GM11168 (cell line): ENCODE measurements at regions not wholly inside any gene's neighbourhood (a gene's known extent, or its start where the extent isn't known, plus 50 kb on each side); places are given as distances from the start of the nearest gene placed in this dataset.
"Not testable (repeated sequence)": the region's sequence is repeated elsewhere in the genome, so short reads cannot be mapped to it uniquely, and the experiment has no call there.

Experiments
- in situ Hi-C: fragments of 300-500 bp; cut with MboI; formaldehyde crosslinking; loops from one replicate; pipeline ENCODE4 v1.12.0; 2022; ENCODE audit warnings: low sequenced_read_pairs; ENCODE audit not compliant: unreplicated experiment

DNA sequence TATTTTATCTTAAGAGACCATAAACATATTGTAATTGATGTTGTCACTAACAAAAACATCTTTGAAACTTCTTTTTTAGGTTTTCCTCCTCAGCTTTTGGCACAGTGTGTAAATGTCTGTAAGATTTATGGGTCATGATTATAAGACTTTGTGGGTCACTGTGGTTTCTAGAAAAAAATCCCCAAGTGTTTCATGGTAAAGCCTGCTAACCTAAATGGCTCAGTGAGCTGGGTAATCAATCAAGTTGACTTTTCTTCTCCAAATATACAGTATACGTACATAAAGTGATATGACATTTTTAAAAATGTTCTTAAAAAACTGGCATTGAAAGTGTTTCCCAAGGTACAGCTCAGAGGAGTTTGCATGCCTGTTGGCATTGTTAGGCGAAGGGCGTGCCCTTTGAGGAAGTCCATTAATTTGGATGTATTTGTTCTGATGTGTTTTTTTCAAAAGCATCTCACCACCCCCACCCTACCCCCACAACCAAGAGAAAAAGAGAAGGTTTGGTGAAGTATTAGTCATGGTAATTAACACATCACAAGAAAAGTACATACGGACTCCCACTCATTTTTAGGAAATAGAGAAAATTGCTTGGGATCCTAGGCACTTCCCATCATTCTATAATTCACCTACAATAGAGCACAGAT lies 385.4 kb upstream of the LRRC3B start:
- in situ Hi-C loops, result no loop called here

DNA sequence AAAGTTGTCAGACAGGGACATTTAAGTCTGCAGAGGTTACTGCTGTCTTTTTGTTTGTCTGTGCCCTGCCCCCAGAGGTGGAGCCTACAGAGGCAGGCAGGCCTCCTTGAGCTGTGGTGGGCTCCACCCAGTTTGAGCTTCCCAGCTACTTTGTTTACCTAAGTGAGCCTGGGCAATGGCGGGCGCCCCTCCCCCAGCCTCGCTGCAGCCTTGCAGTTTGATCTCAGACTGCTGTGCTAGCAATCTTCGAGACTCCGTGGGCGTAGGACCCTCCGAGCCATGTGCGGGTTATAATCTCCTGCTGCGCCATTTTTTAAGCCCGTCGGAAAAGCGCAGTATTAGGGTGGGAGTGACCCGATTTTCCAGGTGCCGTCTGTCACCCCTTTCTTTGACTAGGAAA lies 378.0 kb upstream of the LRRC3B start:
- in situ Hi-C loops, result not testable (repeated sequence)

DNA sequence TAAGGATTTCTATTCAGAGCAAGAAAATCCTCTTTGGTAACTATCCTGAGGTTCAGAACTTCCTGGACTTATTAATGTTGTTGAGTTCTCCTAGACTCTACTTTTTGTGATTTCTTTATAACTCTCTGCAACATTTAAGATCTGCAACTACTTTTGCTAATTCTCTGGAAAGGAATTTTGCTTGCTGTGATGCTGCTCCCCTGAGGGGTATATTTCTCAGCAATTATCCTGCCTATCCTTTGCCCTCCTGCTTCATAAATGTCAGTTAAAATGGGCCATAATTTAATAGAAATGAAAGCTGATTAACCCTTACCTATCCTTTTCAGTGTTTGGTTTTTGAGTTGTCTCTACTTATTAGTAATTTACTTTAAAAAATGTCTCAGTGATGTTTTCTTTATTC lies 377.3 kb upstream of the LRRC3B start:
- in situ Hi-C loops, result no loop called here

DNA sequence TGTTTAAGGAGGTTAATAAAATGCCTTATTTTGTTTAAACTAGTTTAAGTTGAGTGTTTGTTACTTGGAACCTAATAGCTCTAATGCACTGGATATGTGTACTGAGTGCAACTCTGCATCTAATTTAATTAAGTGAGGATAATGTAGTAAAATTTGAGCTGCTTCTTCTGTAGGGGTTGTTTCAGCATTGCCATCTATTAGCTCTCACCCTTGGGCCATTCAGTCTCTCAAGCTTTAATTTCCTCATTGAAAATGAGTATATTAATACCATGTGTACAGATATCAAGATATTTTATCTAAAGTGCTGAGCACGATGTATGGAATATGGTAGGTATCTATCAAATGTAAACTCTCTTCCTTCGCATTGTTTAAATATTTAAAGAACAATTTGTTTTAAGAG lies 375.7 kb upstream of the LRRC3B start:
- in situ Hi-C loops, result no loop called here

DNA sequence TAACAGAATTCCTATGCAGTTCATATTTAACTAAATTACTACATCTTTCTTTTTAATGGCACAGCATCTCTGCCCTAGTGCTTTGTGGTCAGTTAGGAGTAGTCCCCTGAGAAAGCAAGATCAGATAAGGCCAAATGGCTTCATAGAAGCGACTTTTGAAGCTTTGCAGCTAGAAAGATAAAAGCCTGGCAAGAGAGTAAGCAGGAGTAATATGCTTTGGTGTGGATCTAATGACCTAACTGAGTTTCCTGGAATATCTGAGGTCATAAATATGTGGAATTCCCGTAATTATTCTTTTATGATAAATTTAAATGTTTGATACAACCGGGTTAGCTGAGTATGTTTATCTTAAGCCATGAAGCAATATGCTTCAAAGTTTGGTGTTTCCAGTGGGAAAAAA lies 374.9 kb upstream of the LRRC3B start:
- in situ Hi-C loops, result no loop called here

DNA sequence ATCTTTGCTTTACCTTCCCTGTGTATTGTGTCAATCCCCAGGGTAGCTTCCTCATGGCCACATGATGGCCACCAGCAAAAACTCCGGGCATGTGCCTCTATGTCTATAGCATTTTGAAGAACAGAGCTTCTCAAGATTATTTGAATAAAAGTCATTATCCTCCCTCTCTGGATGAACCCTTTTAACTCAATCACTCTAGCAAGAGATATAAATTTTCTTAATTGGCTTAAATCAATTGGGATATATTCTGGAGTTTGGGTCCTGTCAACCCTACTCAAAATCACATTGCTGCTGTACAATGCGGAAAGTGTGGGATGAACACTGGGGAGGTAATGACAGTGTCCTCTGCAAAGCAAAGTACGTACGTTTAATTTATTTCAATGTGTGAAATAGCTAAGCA lies 370.6 kb upstream of the LRRC3B start:
- in situ Hi-C loops, result no loop called here

DNA sequence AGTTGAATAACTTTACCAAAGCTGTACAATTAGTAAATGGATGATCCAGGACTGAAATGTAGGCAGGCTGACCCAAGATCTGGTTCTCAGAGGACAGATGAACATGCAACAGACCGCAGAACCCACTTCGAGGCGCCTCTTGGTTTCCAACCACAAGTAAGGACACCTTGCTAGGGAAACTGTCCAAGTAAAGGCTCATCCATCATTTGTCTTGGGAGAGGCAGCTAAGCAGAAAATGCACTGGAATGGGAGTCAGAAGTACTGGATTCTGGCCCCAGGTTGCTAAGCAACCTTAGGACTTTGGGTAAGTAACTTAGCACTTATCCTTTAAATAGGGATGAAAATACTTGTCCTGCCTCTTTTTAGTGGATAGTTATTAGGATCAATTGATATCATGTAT lies 366.3 kb upstream of the LRRC3B start:
- in situ Hi-C loops, result no loop called here

DNA sequence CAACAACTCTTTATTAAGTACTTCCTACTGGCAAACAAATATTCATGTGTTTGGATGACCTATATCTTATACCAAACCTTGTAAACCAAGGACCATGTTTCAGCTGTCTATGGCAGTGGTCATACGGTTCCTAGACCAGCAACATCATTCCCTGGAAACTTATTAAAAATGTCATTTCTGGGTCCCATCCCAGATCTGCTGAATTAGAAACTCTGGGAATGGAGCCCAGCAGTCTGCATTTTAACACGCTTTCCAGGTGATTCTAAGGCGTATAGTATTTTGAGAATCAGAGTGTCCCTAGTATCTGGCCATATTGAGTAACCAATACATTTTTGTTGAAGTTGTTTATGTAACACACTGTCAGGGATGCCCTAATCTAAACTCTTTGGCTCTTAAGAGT lies 363.4 kb upstream of the LRRC3B start:
- in situ Hi-C loops, result no loop called here

DNA sequence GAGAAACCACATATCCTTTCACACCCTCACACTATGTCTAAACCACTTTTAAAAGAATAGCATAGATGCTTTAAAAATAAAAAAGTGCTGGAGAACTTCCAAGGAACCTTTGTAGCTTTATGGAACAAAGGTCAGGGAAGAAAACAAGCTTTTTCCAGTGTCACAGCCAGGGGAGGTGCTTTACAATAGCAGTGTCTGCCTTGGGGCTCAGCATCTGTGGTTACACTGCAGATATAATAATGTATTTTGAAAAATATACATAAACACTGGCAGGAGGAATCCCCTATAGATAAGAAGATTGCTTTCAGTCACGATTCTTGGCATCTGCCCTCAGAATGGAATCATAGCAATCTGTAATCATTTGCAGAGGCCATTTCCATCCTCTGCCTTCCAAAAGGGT lies 362.4 kb upstream of the LRRC3B start:
- in situ Hi-C loops, result no loop called here

DNA sequence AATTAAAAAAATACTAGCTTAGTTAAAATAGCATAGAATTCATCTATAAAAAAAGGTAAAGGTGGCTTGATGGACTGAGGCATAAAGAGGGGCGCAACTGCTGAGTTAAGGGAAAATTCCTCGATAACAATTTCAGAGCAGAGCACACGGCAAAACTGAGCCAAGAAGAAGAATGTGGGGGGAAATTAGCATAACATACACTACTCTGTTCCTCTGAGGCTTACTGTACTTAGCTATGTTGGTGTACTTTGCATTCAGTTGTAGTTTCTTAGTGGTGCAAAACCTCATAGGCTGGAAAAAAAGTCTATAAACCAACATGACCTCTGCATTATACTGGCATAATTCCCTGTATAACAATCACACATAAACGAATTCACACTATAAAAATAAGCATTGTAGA lies 357.9 kb upstream of the LRRC3B start:
- in situ Hi-C loops, result no loop called here

DNA sequence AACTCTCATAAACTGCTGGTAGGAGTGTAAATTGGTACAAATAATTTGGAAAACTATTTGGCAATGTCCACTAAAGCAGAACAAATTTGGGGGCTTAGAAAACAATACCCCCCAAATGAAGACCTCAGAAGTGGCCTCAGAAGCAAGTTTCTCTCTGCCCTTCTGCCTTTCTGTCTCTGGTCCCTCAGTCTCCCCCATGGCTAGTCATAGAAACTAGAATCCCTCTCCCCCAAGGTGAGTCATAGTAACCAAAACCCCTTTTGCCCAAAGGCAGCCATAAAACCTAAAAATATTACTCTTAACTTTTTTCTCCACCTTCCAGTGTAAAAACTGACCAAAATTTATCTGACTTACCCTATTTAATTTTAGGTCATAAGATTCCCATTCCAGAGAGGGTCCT lies 350.7 kb upstream of the LRRC3B start:
- in situ Hi-C loops, result no loop called here

DNA sequence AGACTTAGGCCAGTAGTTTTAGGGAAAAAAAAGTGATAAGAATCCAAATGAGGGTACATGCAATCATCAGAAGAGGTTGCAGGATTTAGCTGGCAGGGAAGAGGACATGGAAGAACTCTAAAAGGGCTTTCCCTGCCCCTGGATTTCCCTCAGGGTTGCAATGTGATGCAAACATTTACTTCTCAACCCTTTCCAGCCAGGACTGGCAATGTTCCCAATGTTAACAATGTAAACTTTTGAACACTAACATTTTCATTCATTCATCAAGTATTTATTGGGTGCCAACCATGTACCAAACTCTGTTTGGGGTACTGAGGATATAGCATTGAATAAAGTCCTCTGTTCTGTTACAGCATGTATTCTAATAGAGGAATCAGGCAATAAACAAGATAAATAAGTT lies 349.4 kb upstream of the LRRC3B start:
- in situ Hi-C loops, result no loop called here

DNA sequence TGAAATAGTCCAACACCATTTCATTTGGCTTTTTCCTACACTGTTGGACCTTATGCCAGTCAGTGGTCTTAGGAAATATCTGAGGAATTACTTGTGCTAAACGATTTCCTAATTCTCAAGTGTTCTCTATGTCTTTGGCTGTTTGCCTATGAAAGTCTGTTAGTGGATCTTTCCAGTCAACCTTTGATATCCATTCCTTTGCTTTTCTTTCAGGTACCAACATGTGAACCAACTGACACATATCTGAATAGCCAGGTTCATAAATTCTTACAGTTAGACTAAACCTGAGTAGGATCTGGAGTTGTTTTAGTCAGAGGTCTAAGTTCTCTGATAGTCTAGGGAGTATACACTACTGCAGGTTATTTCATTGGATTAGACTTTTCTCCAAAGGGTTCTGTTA lies 343.5 kb upstream of the LRRC3B start:
- in situ Hi-C loops, result no loop called here

DNA sequence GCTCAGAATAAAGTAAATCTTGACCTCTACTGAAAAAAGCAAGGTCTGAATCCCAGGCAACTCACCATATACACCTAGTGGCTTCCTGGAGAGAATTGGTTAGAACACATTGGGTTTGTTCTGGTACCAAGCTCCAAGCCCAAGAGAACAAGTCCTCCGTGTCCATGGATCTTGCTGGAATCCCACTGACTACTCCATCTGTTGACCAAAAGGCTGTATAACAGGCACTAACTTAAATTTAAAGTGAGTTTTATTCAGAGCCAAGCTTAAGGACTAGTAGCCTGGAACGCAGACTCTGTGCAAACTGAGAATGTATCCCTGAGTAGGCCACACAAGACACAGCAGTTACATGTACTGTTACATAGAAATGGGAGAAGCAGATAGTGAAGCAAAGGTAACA lies 342.1 kb upstream of the LRRC3B start:
- in situ Hi-C loops, result no loop called here

DNA sequence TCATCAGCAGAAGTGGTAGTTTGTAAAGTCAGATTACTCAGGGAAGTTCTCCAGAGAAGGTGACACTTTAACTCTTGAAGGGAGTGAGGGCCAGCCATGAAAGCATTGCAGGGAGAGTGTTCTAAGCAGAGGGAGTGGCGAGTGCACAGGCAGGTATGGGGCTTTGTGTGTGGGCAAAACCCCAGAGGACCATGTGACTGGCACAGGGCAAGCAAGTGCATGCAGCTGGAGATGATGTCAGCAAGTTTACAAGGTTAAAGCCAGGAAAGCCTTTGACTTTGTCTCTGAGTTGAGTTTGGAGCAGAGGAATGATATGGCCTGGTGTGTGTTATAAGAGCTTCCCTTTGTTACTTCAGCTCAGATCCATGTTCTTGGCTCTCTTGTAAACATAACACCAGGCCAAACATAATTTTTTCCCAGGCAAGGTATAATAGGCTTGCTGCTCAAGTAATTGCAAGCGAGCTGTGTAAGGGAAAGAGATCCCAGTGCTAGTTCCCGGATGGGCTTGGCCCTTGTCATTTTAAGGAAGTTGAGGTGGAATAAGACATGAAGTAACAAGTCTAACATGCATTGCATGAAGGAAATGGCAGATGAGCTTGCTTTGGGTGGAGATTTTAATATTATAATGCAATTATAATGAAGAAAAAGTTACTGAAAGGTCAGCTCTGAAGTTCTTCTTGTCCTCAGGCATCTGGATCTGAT lies 341.1 kb upstream of the LRRC3B start:
- in situ Hi-C loops, result no loop called here

DNA sequence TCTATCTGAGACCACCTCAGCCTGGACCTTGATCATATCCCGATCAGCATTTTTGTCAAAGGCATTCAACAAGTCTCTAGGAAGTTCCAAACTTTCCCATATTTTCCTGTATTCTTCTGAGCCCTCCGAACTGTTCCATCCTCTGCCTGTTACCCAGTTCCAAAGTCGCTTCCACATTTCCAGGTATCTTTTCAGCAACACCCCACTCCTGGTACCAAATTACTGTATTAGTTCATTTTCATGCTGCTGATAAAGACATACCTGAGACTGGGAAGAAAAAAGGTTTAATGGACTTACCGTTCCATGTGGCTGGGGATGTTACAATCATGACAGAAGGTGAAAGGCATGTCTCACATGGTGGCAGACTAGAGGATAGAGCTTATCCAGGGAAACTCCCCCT lies 338.1 kb upstream of the LRRC3B start:
- in situ Hi-C loops, result not testable (repeated sequence)

DNA sequence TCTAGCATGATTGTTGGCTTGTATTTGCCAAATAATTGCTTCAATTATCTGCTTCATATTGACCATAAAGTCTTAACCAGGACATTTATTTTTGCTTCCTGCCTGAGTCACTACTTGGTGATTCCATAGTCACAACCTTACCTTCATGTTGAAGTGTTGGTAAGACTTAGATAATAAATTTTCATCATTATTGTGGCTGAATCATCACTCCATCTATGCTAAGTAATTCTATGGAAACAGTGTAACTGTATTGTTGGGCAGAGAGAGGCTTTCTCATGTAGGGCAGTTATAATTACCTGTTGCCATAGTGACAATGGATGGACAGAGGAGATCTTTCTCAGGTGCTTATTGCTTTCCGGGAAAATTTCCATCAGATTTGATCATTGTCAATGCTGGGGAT lies 330.7 kb upstream of the LRRC3B start:
- in situ Hi-C loops, result no loop called here

DNA sequence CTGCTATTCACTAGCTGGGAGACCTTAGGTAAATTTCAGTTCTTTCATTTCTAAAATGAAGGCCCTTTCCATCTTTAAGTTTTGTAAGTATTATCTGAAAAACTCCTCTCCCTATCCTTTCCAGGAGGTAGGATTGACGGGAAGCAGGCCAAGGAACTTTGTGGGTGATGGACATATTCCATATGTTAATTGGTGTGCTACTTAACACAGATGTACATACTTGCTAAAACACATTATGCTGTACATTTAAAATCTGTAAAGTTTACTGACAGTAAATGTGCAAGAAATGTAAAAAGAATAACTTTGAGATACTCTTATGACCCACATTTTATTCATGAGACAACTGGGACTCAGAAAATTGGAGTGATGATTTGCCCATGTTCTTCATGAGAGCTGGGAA lies 329.8 kb upstream of the LRRC3B start:
- in situ Hi-C loops, result no loop called here

DNA sequence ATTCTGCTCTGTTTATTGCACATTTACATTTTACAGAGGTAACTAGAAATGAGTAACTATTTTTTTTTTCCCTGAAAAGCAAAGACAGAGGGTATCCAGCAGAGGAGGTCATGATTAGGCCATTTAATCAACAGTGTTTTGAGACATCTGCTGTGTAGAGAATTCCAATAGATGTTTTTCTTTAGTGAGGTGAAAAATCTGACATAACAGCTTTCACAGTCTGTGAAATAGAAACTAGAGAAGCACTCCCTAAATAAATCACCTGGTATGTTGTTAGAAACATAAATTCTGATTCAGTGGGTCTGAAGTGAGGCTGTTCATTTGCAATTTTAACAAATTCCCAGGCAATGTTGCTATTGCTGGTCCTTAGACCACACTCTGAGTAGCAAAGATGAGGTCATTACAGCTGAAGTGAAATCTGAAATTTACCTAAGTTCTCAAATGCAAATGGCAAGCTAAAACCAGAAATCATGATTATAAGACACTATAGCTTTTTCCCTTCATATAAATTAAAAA lies 329.2 kb upstream of the LRRC3B start:
- in situ Hi-C loops, result no loop called here

DNA sequence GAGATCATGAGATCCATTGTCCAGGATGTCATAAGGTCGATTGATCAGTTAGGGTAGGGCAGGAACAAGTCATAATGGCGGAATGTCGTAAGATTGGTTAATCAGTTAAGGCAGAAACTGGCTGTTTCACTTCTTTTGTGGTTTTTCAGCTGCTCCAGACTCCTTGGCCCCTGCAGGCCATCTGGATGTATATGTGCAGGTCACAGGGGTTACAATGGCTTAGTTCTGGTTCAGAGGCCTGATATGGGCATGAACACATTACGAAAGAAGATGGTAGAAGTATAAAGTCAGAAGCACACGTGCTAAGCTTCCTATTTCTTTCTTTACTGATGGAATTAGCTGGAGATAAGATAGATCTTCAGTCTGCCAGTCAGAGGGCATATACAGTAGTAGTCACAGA lies 315.4 kb upstream of the LRRC3B start:
- in situ Hi-C loops, result no loop called here

DNA sequence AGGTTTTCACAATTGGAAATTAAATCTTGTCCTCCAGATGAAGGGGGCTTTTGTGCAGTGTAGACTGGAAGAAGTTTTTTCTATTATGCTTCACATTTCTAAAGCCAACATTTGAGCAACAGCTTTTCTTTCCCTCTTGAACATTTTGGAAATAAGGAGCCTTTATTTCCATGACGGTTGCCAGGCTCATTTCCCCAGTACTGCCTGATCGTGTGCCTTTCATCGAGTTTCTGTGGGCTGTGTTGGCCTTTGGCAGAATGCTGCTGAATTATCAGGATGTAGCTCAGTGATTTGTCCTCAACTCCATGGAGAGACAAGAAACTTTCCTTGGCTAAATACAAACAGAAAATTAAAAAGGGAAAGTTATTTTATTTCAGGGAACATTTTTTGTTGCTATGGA lies 314.8 kb upstream of the LRRC3B start:
- in situ Hi-C loops, result no loop called here

DNA sequence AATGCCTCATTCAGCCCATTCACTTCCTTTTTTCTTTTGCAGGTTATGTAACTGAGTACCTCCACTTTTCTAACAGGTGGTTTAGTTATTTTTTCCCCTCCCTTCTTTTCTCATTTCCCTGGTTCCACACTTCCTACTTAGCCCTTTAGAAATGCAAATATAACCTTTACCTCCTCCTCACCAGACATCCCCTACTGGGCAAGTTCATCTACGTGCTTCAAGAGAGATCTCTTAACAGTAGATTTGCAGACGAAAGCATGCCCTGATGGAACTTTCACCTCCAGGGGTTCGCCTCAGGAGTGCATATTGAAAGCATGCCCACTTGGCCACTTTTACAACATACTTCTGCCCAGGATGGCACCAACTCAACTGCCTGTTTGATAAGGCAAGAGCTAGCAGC lies 314.1 kb upstream of the LRRC3B start:
- in situ Hi-C loops, result no loop called here
